ENCODE measurements at regions not wholly inside any gene's neighbourhood (a gene's known extent, or its start where the extent isn't known, plus 50 kb on each side); places are given as distances from the start of the nearest gene placed in this dataset.

GRCh38 chr13:26829716-26830115, 69.1 kb upstream of the GPR12 start:
- TF ChIP-seq SIN3A (IDR thresholded peaks at IDR 0.05; ENCODE audit: borderline replicate concordance, insufficient read depth, low read length) (no peak), POLR2AphosphoS5 (IDR thresholded peaks at IDR 0.05; ENCODE audit: low read depth, low read length) (no peak)
